NCI-H2196 (cell line): ENCODE measurements at regions not wholly inside any gene's neighbourhood (a gene's known extent, or its start where the extent isn't known, plus 50 kb on each side); places are given as distances from the start of the nearest gene placed in this dataset.
"Not testable (repeated sequence)": the region's sequence is repeated elsewhere in the genome, so short reads cannot be mapped to it uniquely, and the experiment has no call there.

Experiments
- DNase-seq: peaks from one replicate; lab custom pipeline; 2025; ENCODE audit not compliant: unreplicated experiment; lab: John Stamatoyannopoulos, UW

- DNase-seq: no peak
These were observed 1584.5 kb downstream of the NLGN4Y start for GRCh38 chrY:16108839-16109238.

DNA sequence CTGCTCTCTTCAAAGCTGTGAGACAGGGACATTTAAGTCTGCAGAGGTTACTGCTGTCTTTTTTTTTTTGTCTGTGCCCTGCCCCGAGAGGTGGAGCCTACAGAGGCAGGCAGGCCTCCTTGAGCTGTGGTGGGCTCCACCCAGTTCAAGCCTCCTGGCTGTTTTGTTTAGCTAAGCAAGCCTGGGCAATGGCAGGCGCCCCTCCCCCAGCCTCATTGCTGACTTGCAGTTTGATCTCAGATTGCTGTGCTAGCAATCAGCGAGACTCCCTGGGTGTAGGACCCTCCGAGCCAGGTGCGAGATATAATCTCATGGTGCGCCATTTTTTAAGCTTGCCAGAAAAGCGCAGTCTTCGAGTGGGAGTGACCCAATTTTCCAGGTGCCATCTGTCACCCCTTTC, 1595.8 kb downstream of the NLGN4Y start:
- DNase-seq: not testable (repeated sequence)

DNA sequence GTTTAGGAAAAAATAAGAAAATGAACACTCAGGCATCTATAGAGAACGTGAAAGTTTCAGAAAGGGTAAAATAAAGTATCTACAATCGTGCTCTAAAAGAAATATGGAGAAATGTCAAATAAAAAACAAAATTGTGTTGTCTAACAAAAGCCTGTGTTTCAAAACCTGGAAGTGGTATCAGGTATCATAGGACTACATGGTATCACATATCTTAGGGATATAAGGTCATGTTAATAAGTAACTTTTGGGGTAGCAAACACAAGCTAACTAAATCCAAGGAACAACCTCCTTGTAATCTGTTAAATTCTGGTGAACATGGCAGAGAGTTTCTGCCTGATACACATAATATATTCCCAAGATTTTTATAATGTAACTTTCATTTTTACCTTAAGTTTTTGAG, 1597.7 kb downstream of the NLGN4Y start:
- no peak for DNase-seq

DNA sequence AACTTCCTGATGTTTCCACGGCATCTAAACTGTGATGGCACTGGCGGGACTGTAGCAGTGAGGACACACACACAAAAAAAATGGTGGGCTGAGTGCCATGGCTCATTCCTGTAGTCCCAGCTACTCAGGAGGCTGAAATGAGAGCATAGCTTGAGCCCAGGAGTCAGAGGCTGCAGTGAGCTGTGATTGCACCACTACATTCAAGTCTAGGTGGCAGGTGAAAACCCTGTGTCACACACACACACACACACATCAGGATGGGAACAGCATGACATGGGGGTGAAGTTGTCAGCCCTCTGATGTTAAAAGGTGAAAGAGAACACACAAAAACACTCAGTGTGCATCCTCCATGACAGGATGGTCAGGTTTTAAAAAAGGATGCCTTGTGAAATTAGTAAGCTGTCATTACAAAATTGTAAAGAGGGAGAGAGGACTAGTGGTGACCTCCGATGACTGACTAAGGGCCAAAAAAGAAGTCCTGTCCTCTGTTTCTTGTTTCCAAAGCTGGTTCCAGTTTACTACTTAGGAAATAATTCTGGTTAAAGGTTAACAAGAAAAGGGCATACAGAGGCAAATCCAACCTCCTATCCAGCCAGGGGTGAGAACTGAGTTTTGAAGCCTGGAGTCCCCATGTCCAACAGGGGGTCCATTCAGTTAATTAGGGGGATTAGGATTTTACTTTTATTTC, 1600.4 kb downstream of the NLGN4Y start:
- DNase-seq: no peak

DNA sequence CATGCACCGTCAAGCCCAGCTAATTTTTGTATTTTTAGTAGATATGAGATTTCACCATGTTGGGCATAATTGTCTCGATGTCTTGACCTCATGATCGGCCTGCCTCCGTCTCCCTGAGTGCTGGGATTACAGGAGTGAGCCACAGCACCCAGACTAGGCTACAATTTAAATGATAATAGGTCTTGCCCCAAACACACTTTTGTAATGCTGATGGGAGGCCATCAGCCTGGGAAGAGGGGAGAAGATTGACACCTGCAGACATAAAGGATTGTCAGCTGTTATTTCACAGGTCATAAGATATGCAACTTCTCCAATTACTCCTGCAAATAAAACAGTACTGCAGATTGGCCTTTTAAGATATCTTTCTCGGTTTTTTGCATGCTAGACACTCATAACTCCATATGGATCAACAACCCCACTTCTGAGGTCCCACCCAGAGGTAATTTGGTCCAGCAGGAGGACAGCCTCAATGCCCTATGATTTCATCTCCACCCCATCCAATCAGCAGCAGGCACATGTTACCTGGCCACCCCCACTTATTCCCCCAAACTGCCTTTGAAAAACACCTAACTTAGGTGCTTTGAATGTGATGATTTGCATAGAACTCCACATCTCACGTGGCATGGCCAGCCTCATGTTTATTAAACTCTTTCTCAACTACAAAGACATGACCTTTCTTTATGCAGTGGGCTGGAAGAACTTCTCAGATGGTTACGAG, 1612.4 kb downstream of the NLGN4Y start:
- no peak for DNase-seq

DNA sequence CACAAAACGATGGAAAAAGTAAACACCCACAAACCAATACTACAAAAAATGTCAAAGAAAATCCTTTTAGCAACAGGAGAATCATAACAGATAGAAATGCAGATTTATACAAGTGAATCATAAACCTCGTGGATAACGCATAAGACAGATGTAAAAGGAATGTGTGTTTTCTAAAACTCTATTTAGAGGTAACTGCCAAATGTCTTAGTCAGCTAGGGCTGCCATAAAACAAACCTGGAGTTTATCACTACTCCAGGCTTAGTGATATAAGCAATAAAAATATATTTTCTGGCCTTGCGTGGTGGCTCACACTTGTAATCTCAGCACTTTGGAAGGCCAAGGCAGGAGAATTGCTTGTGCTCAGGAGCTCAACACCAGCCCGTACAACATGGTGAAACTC, 1633.5 kb downstream of the NLGN4Y start:
- no peak for DNase-seq

- DNase-seq: not testable (repeated sequence)
These were observed 1651.4 kb downstream of the NLGN4Y start for GRCh38 chrY:16175740-16176139.

DNA sequence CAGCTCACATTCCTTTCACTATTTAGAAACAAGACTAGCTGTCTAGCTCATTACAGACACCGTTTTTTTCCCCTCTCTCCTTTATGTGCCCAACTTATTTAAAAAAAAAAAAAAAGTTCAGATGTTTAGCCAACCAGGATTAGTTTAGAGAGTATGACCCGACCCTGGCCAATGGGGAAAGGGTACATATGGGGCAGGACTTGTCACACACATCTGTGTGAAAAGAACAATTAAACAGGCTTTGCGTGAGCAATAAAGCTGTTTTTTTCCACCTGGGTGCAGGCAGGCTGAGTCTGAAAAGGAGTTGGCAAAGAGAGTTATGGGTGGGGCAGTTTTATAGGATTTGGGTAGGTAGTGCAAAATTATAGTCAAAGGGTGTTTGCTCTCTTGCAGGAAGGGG, 1674.5 kb downstream of the CDY2B start:
- DNase-seq: not testable (repeated sequence)

- not testable (repeated sequence) for DNase-seq
These were observed 1636.7 kb downstream of the CDY2B start for GRCh38 chrY:16243322-16243721.

DNA sequence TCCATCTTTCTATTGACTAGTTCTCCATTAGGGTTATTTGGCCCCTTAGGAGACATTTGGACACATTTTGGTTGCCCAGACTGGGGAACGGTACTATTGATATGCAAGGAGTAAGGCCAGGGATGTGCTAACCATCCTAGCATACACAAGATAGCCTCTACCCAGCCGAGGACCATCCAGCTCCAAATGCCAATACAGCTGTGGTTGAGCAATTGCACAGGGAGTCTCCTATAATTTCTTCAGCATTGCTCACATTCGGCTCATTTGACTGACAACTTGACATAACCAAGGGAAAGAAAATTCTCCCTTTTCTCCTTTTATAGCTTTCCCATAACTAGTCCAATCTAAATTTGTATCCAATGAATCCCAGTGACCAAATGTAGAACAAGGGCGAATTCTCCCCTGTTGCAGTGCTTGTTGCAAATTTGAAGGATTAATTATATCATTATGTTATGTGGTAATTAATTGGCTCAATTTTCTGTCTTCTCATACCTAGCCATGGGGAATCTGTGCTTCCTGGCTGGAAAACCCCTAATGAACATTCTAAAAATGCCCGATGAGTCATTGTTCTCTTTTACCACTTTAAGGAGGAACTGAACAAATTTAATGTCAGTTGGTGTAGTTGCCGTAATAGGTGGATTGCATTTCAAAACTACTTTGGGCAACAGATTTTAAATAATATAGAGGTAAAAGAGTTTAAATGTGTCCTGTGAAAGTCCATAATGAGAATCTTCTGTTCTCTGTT, 1625.3 kb downstream of the CDY2B start:
- not testable (repeated sequence) for DNase-seq

DNA sequence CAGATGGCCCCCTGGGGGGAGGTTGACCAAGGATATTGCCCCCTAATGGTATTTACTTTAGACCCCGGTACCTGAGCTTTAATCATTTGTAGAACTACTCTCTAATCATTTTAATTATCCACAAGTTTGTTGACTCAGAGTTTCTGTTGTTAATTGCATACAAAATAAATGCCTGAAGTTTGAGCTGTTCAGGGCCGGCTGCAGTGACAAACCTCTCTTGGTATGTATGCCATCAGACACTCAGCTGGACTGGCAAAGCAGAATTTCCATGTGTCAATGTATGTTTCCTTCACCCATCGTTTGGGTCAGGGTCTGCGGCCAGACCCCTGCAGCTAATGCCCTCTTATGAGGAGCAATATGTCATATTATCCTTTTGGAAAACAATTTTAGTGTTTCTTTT, 1624.2 kb downstream of the CDY2B start:
- not testable (repeated sequence) for DNase-seq
